ENCODE measurements at regions not wholly inside any gene's neighbourhood (a gene's known extent, or its start where the extent isn't known, plus 50 kb on each side); places are given as distances from the start of the nearest gene placed in this dataset.

- H3K9me3 ChIP-seq (ENCODE audit: control insufficient read depth, insufficient read depth, low read depth, low read length), result no peaks in the 10 kb centered on the region
- ChIA-PET POLR2A (no interaction called here), CTCF (no interaction called here)
- H3K27ac ChIP-seq (ENCODE audit: extremely low read depth, low read depth, low read length), result no peak overlapping the region
- no peaks in the 10 kb centered on the region for H3K36me3 ChIP-seq (ENCODE audit: control insufficient read depth in 2 of 2, insufficient read depth in 1 of 2, low read length in 2 of 2)
- TF ChIP-seq ZNF280D (tag by site-specific recombination; IDR thresholded peaks at IDR 0.05) (no peak), ZNF610 (tag by site-specific recombination; IDR thresholded peaks at IDR 0.05; ENCODE audit: borderline replicate concordance) (no peak), ZNF776 (tag by site-specific recombination; IDR thresholded peaks at IDR 0.05; ENCODE audit: borderline replicate concordance) (no peak), ZNF830 (tag by site-specific recombination; IDR thresholded peaks at IDR 0.05; ENCODE audit: low read depth) (no peak), ZNF837 (tag by site-specific recombination; IDR thresholded peaks at IDR 0.05) (no peak), MZF1 (tag by site-specific recombination; IDR thresholded peaks at IDR 0.05; ENCODE audit: borderline replicate concordance) (no peak), ZIC2 (tag by site-specific recombination; IDR thresholded peaks at IDR 0.05) (no peak), ZNF707 (tag by site-specific recombination; IDR thresholded peaks at IDR 0.05) (no peak), ZNF23 (tag by site-specific recombination; IDR thresholded peaks at IDR 0.05; ENCODE audit: borderline replicate concordance) (no peak), ZNF335 (tag by site-specific recombination; conservative IDR thresholded peaks at IDR 0.05) (no peak), ZNF426 (tag by site-specific recombination; IDR thresholded peaks at IDR 0.05) (no peak), ZBTB48 (tag by site-specific recombination; IDR thresholded peaks at IDR 0.05) (no peak), SP2 (tag by site-specific recombination; IDR thresholded peaks at IDR 0.05) (no peak), ZNF132 (tag by site-specific recombination; IDR thresholded peaks at IDR 0.05; ENCODE audit: borderline replicate concordance) (no peak), PRDM4 (tag by site-specific recombination; IDR thresholded peaks at IDR 0.05) (no peak), ZBTB17 (tag by site-specific recombination; IDR thresholded peaks at IDR 0.05) (no peak), ZNF221 (tag by site-specific recombination; IDR thresholded peaks at IDR 0.05; ENCODE audit: borderline replicate concordance) (no peak), ZFHX2 (tag by site-specific recombination; conservative IDR thresholded peaks at IDR 0.05) (no peak), ZXDB (tag by site-specific recombination; IDR thresholded peaks at IDR 0.05) (no peak), ELK4 (IDR thresholded peaks at IDR 0.05; ENCODE audit: borderline replicate concordance, low read depth, low read length) (no peak)
- no peak overlapping the region for H3K4me3 ChIP-seq (ENCODE audit: low read depth, low read length)
- no peaks in the 10 kb centered on the region for H3K4me1 ChIP-seq (ENCODE audit: control insufficient read depth, insufficient read depth, low read length)
Measured at GRCh38 chr13:58018020-58018419, 386.5 kb downstream of the PCDH17 start.

- ChIA-PET POLR2A (no interaction called here), CTCF (no interaction called here)
- no peak for TF ChIP-seq ZNF707 (tag by site-specific recombination; IDR thresholded peaks at IDR 0.05)
- no peak for TF ChIP-seq KLF16 (tag by site-specific recombination; IDR thresholded peaks at IDR 0.05)
- no peak for TF ChIP-seq ZNF549 (tag by site-specific recombination; IDR thresholded peaks at IDR 0.05)
- TF ChIP-seq ZNF654 (tag by site-specific recombination; IDR thresholded peaks at IDR 0.05; ENCODE audit: low read depth), result no peak
- TF ChIP-seq ZNF23 (tag by site-specific recombination; IDR thresholded peaks at IDR 0.05; ENCODE audit: borderline replicate concordance), result no peak
- no peak for TF ChIP-seq ZNF248 (tag by site-specific recombination; IDR thresholded peaks at IDR 0.05)
- TF ChIP-seq PRDM1 (tag by site-specific recombination; IDR thresholded peaks at IDR 0.05), result no peak
- no peak for TF ChIP-seq GLI4 (tag by site-specific recombination; IDR thresholded peaks at IDR 0.05)
- no peak for TF ChIP-seq ZNF704 (tag by site-specific recombination; IDR thresholded peaks at IDR 0.05)
Measured at GRCh38 chr13:58018865-58019264, 387.3 kb downstream of the PCDH17 start.

More at GRCh38 chr13:58018865-58019264, 387.3 kb downstream of the PCDH17 start:
- Histone ChIP-seq H3K9me3 (ENCODE audit: control insufficient read depth, insufficient read depth, low read depth, low read length) (no peaks in the 10 kb centered on the region), H3K4me3 (ENCODE audit: low read depth, low read length) (no peak overlapping the region), H3K27ac (ENCODE audit: extremely low read depth, low read depth, low read length) (no peak overlapping the region), H3K4me1 (ENCODE audit: control insufficient read depth, insufficient read depth, low read length) (no peaks in the 10 kb centered on the region), H3K36me3 (ENCODE audit: control insufficient read depth in 2 of 2, insufficient read depth in 1 of 2, low read length in 2 of 2) (no peaks in the 10 kb centered on the region)

All from HEK293 (cell line).